ENCODE measurements at regions not wholly inside any gene's neighbourhood (a gene's known extent, or its start where the extent isn't known, plus 50 kb on each side); places are given as distances from the start of the nearest gene placed in this dataset.

DNA sequence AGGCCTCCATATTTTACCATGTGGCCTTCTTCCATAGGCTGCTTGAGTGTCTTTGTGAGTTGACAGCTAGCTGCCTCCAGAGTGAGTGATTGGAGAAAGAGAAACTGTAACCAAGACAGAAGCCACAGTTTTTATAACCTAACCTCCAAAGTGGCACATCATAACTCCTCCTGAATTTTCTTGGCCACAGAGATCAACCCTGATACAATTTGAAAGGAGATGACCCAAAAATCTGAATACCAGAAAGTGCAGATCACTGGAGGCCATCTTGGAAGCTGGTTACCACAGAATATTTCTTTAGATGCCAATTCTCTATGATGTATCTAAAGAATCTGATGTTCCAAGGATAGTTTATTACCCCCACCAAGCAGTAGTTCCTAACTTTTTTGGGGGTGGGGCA lies 254.3 kb upstream of the PDE4D start:
- TF ChIP-seq EZH2 (IDR thresholded peaks at IDR 0.05; ENCODE audit: insufficient read depth, poor library complexity, severe bottlenecking) (no peak), EZH2phosphoT487 (IDR thresholded peaks at IDR 0.05; ENCODE audit: insufficient read depth, low read depth) (no peak)

All from GM23248 (cell line).